ENCODE measurements at regions not wholly inside any gene's neighbourhood (a gene's known extent, or its start where the extent isn't known, plus 50 kb on each side); places are given as distances from the start of the nearest gene placed in this dataset.

GRCh38 chr3:170712798-170713197 lies 126.9 kb upstream of the SLC7A14 start:
- no peak for TF ChIP-seq RFX5 (IDR thresholded peaks at IDR 0.05; ENCODE audit: borderline replicate concordance, low read depth, low read length)
- no peak for TF ChIP-seq CHD1 (IDR thresholded peaks at IDR 0.05; ENCODE audit: low read depth, low read length)
- no peak for TF ChIP-seq POLR2A (IDR thresholded peaks at IDR 0.05; ENCODE audit: control extremely low read depth in 1 of 2, low read depth in 2 of 2, low read length in 2 of 2)
- TF ChIP-seq HDAC6 (IDR thresholded peaks at IDR 0.05; ENCODE audit: low read depth, low read length), result no peak
- TF ChIP-seq, protein P1, sequence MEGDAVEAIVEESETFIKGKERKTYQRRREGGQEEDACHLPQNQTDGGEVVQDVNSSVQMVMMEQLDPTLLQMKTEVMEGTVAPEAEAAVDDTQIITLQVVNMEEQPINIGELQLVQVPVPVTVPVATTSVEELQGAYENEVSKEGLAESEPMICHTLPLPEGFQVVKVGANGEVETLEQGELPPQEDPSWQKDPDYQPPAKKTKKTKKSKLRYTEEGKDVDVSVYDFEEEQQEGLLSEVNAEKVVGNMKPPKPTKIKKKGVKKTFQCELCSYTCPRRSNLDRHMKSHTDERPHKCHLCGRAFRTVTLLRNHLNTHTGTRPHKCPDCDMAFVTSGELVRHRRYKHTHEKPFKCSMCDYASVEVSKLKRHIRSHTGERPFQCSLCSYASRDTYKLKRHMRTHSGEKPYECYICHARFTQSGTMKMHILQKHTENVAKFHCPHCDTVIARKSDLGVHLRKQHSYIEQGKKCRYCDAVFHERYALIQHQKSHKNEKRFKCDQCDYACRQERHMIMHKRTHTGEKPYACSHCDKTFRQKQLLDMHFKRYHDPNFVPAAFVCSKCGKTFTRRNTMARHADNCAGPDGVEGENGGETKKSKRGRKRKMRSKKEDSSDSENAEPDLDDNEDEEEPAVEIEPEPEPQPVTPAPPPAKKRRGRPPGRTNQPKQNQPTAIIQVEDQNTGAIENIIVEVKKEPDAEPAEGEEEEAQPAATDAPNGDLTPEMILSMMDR (IDR thresholded peaks at IDR 0.05; ENCODE audit: control extremely low read depth in 1 of 3, insufficient read depth in 1 of 3, low read depth in 1 of 3, low read length in 3 of 3), result no peak
- no peak for TF ChIP-seq SP1 (IDR thresholded peaks at IDR 0.05; ENCODE audit: low read depth, low read length)
- no peak for TF ChIP-seq GTF2F1 (IDR thresholded peaks at IDR 0.05; ENCODE audit: borderline replicate concordance, low read depth, low read length)
- no peak for TF ChIP-seq CBX8 (IDR thresholded peaks at IDR 0.05; ENCODE audit: borderline replicate concordance, low read depth, low read length)
- TF ChIP-seq CREB1 (IDR thresholded peaks at IDR 0.05), result no peak
- no peak for TF ChIP-seq RAD21 (IDR thresholded peaks at IDR 0.05 in 1 of 2, conservative IDR thresholded peaks at IDR 0.05 in 1 of 2; ENCODE audit: low read depth in 2 of 2, low read length in 2 of 2)
